SK-N-MC (cell line): ENCODE measurements at regions not wholly inside any gene's neighbourhood (a gene's known extent, or its start where the extent isn't known, plus 50 kb on each side); places are given as distances from the start of the nearest gene placed in this dataset.

Experiments
- EZH2 ChIP-seq: fragments of 200-600 bp; sonication (generic); IDR thresholded peaks from one replicate; pipeline ENCODE4 v1.6.1; 2017; ENCODE audit warnings: antibody characterized with exemption
- POLR2AphosphoS5 ChIP-seq: IDR thresholded peaks from 2 replicates; pipeline ENCODE4 v1.6.1; 2012; ENCODE audit warnings: mild to moderate bottlenecking, low read depth, low read length, borderline replicate concordance

DNA sequence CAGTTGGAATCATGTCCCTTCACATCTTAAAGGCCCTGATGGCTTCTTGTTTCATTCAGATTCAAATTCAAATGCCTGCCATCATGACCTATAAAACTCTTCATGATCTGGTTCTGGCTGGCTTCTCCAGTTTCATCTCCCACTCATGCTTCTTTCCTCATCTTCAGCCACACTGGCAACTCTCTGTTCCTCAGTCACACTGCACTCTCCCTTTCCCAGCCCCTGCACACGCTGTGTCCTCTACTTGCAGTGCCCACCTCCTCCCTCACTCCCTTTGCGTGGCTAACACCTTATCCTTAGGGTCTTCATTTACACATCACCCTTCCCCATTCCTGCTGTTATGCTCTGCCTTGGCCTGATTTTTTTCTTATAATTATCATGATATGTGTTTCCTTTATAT lies 120.6 kb upstream of the LMO4 start:
- TF ChIP-seq POLR2AphosphoS5 (no peak), EZH2 (no peak)
